Endothelial cell of umbilical vein (primary cell): ENCODE measurements at regions not wholly inside any gene's neighbourhood (a gene's known extent, or its start where the extent isn't known, plus 50 kb on each side); places are given as distances from the start of the nearest gene placed in this dataset.

Source experiments
- CTCF ChIP-seq, 2 donors: IDR thresholded peaks; 1 replicate in 1 of 2; 2 replicates in 1 of 2; pipeline ENCODE4 v1.5.1; 2011; ENCODE audit warnings: low read length in 2 of 2, mild to moderate bottlenecking in 2 of 2, moderate library complexity in 2 of 2, control low read depth in 1 of 2, inconsistent platforms in 1 of 2, low read depth in 1 of 2; ENCODE audit not compliant: insufficient read depth in 1 of 2; ENCODE audit errors: extremely low read depth in 1 of 2
- EZH2 ChIP-seq: IDR thresholded peaks from 2 replicates; pipeline ENCODE4 v1.6.1; 2012; ENCODE audit warnings: borderline replicate concordance, low read depth, mild to moderate bottlenecking, moderate library complexity, low read length, inconsistent platforms; ENCODE audit not compliant: severe bottlenecking
- GATA2 ChIP-seq: IDR thresholded peaks from 2 replicates; pipeline ENCODE4 v1.7.0; 2011; ENCODE audit warnings: low read depth, mild to moderate bottlenecking, moderate library complexity, mixed read lengths, low read length; ENCODE audit not compliant: insufficient read length, insufficient read depth
- POLR2A ChIP-seq: IDR thresholded peaks from 2 replicates; pipeline ENCODE4 v1.6.1; 2012; ENCODE audit warnings: low read depth, mild to moderate bottlenecking, control low read depth, low read length

- TF ChIP-seq CTCF (IDR thresholded peaks at IDR 0.05; ENCODE audit: extremely low read depth in 1 of 2, insufficient read depth in 1 of 2, low read depth in 1 of 2, low read length in 2 of 2): no peak
- no peak for TF ChIP-seq POLR2A
- TF ChIP-seq EZH2: no peak
- no peak for TF ChIP-seq GATA2
Observed at GRCh38 chr16:85309656-85310587, 197.7 kb upstream of the CIBAR2 start.
